ENCODE measurements at regions not wholly inside any gene's neighbourhood (a gene's known extent, or its start where the extent isn't known, plus 50 kb on each side); places are given as distances from the start of the nearest gene placed in this dataset.

DNA sequence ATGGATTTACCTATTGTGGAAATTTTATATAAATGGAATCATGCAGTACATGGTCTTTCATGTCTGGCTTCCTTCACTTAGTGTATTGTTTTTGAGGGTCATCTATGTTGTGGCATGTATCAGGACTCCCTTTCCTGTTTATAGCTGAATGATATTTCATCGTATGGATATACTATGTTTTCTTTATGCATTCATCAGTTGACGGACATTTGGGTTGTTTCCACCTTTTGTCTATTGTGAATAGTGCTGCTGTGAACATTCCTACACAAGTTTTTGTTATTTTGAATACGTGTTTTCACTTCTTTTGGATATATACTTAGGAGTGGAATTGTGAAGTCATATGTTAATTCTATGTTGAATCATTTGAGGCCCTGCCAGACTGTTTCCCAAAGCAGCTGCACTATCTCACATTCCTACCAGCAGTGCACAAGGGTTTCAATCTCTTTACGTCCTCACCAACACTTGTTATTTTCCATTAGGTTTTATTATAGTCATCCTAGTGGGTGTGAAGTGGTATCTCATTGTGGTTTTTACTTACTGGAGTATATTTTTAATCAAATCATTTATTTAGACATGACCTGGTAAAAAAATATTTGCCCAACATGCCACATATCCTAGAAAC is 262.7 kb downstream of the DLEU7 start:
- Mint-ChIP-seq H3K27ac (no peak overlapping the region), H3K4me3 (no peak overlapping the region), H3K4me1 (peaks cover 8% of the 10 kb centered on the region), H3K27me3 (no peaks in the 10 kb centered on the region), H3K9me3 (ENCODE audit: insufficient read depth) (no peaks in the 10 kb centered on the region)
- Histone ChIP-seq H3K4me2 (replicated peaks; ENCODE audit: low read depth, low read length, poor library complexity, severe bottlenecking) (no peak overlapping the region), H3K27ac (ENCODE audit: low read length in 2 of 2) (no peak overlapping the region), H3K36me3 (replicated peaks in 1 of 2; ENCODE audit: control extremely low read depth in 1 of 2, control insufficient read depth in 1 of 2, extremely low read depth in 1 of 2, insufficient read depth in 2 of 2, low read length in 1 of 2) (no peaks in the 10 kb centered on the region), H3K9me3 (ENCODE audit: control extremely low read depth in 1 of 3, control insufficient read depth in 2 of 3, insufficient read depth in 1 of 3, low read length in 2 of 3) (no peaks in the 10 kb centered on the region), H3K9ac (ENCODE audit: low read length) (no peak overlapping the region), H4K20me1 (ENCODE audit: control insufficient read depth, insufficient read depth, low read length, poor library complexity, severe bottlenecking) (no peaks in the 10 kb centered on the region), H2AFZ (ENCODE audit: insufficient read depth, low read depth, low read length, poor library complexity, severe bottlenecking) (no peak overlapping the region), H3K79me2 (ENCODE audit: control insufficient read depth, insufficient read depth, low read length) (no peaks in the 10 kb centered on the region), H3K4me1 (ENCODE audit: control insufficient read depth in 2 of 2, insufficient read depth in 2 of 2, low read length in 2 of 2) (no peaks in the 10 kb centered on the region), H3K4me3 (ENCODE audit: control extremely low read depth in 1 of 5, extremely low read depth in 1 of 5, insufficient read depth in 1 of 5, low read depth in 2 of 5, low read length in 4 of 5) (no peak overlapping the region), H3K27me3 (replicated peaks in 1 of 4; ENCODE audit: control extremely low read depth in 1 of 4, control insufficient read depth in 3 of 4, insufficient read depth in 4 of 4, low read length in 3 of 4) (no peaks in the 10 kb centered on the region)
- no CpG with 5 or more reads among the region's 4 CpGs for WGBS (ENCODE audit: insufficient coverage)
- ATAC-seq (ENCODE audit: low read depth): no peak
- intact Hi-C loops (cut with micrococcal nuclease): no loop called here
- CTCF ChIA-PET: no interaction called here
- no peak for TF ChIP-seq EZH2 (IDR thresholded peaks at IDR 0.05; ENCODE audit: borderline replicate concordance, insufficient read depth, low read depth, low read length, poor library complexity, severe bottlenecking)
- TF ChIP-seq, protein P1, sequence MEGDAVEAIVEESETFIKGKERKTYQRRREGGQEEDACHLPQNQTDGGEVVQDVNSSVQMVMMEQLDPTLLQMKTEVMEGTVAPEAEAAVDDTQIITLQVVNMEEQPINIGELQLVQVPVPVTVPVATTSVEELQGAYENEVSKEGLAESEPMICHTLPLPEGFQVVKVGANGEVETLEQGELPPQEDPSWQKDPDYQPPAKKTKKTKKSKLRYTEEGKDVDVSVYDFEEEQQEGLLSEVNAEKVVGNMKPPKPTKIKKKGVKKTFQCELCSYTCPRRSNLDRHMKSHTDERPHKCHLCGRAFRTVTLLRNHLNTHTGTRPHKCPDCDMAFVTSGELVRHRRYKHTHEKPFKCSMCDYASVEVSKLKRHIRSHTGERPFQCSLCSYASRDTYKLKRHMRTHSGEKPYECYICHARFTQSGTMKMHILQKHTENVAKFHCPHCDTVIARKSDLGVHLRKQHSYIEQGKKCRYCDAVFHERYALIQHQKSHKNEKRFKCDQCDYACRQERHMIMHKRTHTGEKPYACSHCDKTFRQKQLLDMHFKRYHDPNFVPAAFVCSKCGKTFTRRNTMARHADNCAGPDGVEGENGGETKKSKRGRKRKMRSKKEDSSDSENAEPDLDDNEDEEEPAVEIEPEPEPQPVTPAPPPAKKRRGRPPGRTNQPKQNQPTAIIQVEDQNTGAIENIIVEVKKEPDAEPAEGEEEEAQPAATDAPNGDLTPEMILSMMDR (IDR thresholded peaks at IDR 0.05): no peak
- POLR2A ChIA-PET: no interaction called here
- no peak for DNase-seq

- H3K4me1 Mint-ChIP-seq: peaks cover 11% of the 10 kb centered on the region
- intact Hi-C loops (cut with micrococcal nuclease): no loop called here
- no peaks in the 10 kb centered on the region for H3K9me3 Mint-ChIP-seq (ENCODE audit: insufficient read depth)
- Histone ChIP-seq H2AFZ (ENCODE audit: insufficient read depth, low read depth, low read length, poor library complexity, severe bottlenecking) (peak overlapping the region; percentile 8), H3K4me3 (ENCODE audit: control extremely low read depth in 1 of 5, extremely low read depth in 1 of 5, insufficient read depth in 1 of 5, low read depth in 2 of 5, low read length in 4 of 5) (no peak overlapping the region), H3K27me3 (replicated peaks in 1 of 4; ENCODE audit: control extremely low read depth in 1 of 4, control insufficient read depth in 3 of 4, insufficient read depth in 4 of 4, low read length in 3 of 4) (no peaks in the 10 kb centered on the region), H3K27ac (ENCODE audit: low read length in 2 of 2) (no peak overlapping the region), H3K4me2 (replicated peaks; ENCODE audit: low read depth, low read length, poor library complexity, severe bottlenecking) (no peak overlapping the region), H3K79me2 (ENCODE audit: control insufficient read depth, insufficient read depth, low read length) (no peaks in the 10 kb centered on the region), H4K20me1 (ENCODE audit: control insufficient read depth, insufficient read depth, low read length, poor library complexity, severe bottlenecking) (no peaks in the 10 kb centered on the region), H3K9me3 (ENCODE audit: control extremely low read depth in 1 of 3, control insufficient read depth in 2 of 3, insufficient read depth in 1 of 3, low read length in 2 of 3) (no peaks in the 10 kb centered on the region), H3K36me3 (replicated peaks in 1 of 2; ENCODE audit: control extremely low read depth in 1 of 2, control insufficient read depth in 1 of 2, extremely low read depth in 1 of 2, insufficient read depth in 2 of 2, low read length in 1 of 2) (no peaks in the 10 kb centered on the region), H3K4me1 (ENCODE audit: control insufficient read depth in 2 of 2, insufficient read depth in 2 of 2, low read length in 2 of 2) (peaks cover 4 to 7% of the 10 kb centered on the region in 2 donors), H3K9ac (ENCODE audit: low read length) (no peak overlapping the region)
- ChIA-PET POLR2A (no interaction called here), CTCF (no interaction called here)
- ATAC-seq (ENCODE audit: low read depth): no peak
- TF ChIP-seq, protein P1 (IDR thresholded peaks at IDR 0.05): no peak
- no peak for TF ChIP-seq EZH2 (IDR thresholded peaks at IDR 0.05; ENCODE audit: borderline replicate concordance, insufficient read depth, low read depth, low read length, poor library complexity, severe bottlenecking)
- no peak overlapping the region for H3K4me3 Mint-ChIP-seq
- no peaks in the 10 kb centered on the region for H3K27me3 Mint-ChIP-seq
- DNase-seq: no peak
- H3K27ac Mint-ChIP-seq: peak overlapping the region; percentile 32
- 100% methylated on average over 1 of the region's 1 CpG for WGBS (ENCODE audit: insufficient coverage)
Observed at GRCh38 chr13:50581586-50582196, 261.8 kb downstream of the DLEU7 start.
